ENCODE measurements at regions not wholly inside any gene's neighbourhood (a gene's known extent, or its start where the extent isn't known, plus 50 kb on each side); places are given as distances from the start of the nearest gene placed in this dataset.
"Not testable (repeated sequence)": the region's sequence is repeated elsewhere in the genome, so short reads cannot be mapped to it uniquely, and the experiment has no call there.

GRCh38 chr4:171521726-171522125 lies 291.5 kb upstream of the GALNTL6 start:
- DNase-seq: no peak

- DNase-seq: no peak
Measured at GRCh38 chr4:171519457-171519856, 293.7 kb upstream of the GALNTL6 start.

GRCh38 chr4:171517883-171518282 lies 295.3 kb upstream of the GALNTL6 start:
- DNase-seq: no peak

- no peak for DNase-seq
Measured at GRCh38 chr4:171516694-171517093, 296.5 kb upstream of the GALNTL6 start.

GRCh38 chr4:171484681-171485080 lies 328.5 kb upstream of the GALNTL6 start:
- no peak for DNase-seq

- no peak for DNase-seq
Measured at GRCh38 chr4:171478181-171478580, 335.0 kb upstream of the GALNTL6 start.

GRCh38 chr4:171475111-171475510 lies 338.1 kb upstream of the GALNTL6 start:
- DNase-seq: not testable (repeated sequence)

GRCh38 chr4:171473155-171473554 lies 340.0 kb upstream of the GALNTL6 start:
- DNase-seq: no peak

GRCh38 chr4:171472230-171472629 lies 341.0 kb upstream of the GALNTL6 start:
- no peak for DNase-seq

- DNase-seq: no peak
Measured at GRCh38 chr4:171464499-171464898, 348.7 kb upstream of the GALNTL6 start.

GRCh38 chr4:171461191-171461590 lies 352.0 kb upstream of the GALNTL6 start:
- DNase-seq: no peak

- no peak for DNase-seq
Measured at GRCh38 chr4:171448919-171449481, 364.2 kb upstream of the GALNTL6 start.

GRCh38 chr4:171448358-171448757 lies 364.8 kb upstream of the GALNTL6 start:
- no peak for DNase-seq

GRCh38 chr4:171441300-171441941 lies 371.8 kb upstream of the GALNTL6 start:
- DNase-seq: no peak

GRCh38 chr4:171433674-171434073 lies 379.5 kb upstream of the GALNTL6 start:
- no peak for DNase-seq

- DNase-seq: no peak
Measured at GRCh38 chr4:171432536-171432935, 380.7 kb upstream of the GALNTL6 start.

GRCh38 chr4:171430495-171430894 lies 382.7 kb upstream of the GALNTL6 start:
- DNase-seq: no peak

GRCh38 chr4:171397175-171397574 lies 416.0 kb upstream of the GALNTL6 start:
- DNase-seq: no peak

- DNase-seq: no peak
Measured at GRCh38 chr4:171390626-171391025, 422.6 kb upstream of the GALNTL6 start.

- no peak for DNase-seq
Measured at GRCh38 chr4:171378323-171378722, 434.9 kb upstream of the GALNTL6 start.

GRCh38 chr4:171376724-171377123 lies 436.5 kb upstream of the GALNTL6 start:
- DNase-seq: no peak

GRCh38 chr4:171353535-171353934 lies 459.7 kb upstream of the GALNTL6 start:
- no peak for DNase-seq

- DNase-seq: no peak
Measured at GRCh38 chr4:171348090-171348489, 465.1 kb upstream of the GALNTL6 start.

GRCh38 chr4:171342646-171343045 lies 470.6 kb upstream of the GALNTL6 start:
- peak; percentile 24 for DNase-seq

- DNase-seq: no peak
Measured at GRCh38 chr4:171340258-171340657, 472.9 kb upstream of the GALNTL6 start.

All from MV-4-11 (cell line).